CD4-positive, alpha-beta memory T cell (primary cell): ENCODE measurements at regions not wholly inside any gene's neighbourhood (a gene's known extent, or its start where the extent isn't known, plus 50 kb on each side); places are given as distances from the start of the nearest gene placed in this dataset.

Experiments used
- CTCF ChIA-PET: fragments of 350-600 bp; sonication (Branson Sonifier 250); formaldehyde crosslinking; loops from one replicate; lab custom pipeline; 2021; ENCODE audit warnings: inconsistent platforms; ENCODE audit not compliant: partially characterized antibody; lab: Charles Lee
- POLR2A ChIA-PET: fragments of 350-600 bp; sonication (Branson Sonifier 250); formaldehyde crosslinking; loops from one replicate; lab custom pipeline; 2021; ENCODE audit not compliant: partially characterized antibody; lab: Charles Lee
- DNase-seq, 5 donors: peaks; one replicate each; pipeline versions ENCODE4 v3.0.0 to v3.0.0-alpha.2; 2020 to 2022; ENCODE audit warnings: mixed read lengths in 1 of 5
- H3K27ac ChIP-seq: one replicate; pipeline ENCODE4 v1.7.0; 2013; ENCODE audit warnings: low read depth, low read length
- H3K27me3 ChIP-seq: 2 replicates; pipeline ENCODE4 v1.7.0; 2013; ENCODE audit warnings: mild to moderate bottlenecking, low read length, moderate library complexity; ENCODE audit not compliant: insufficient read depth
- H3K36me3 ChIP-seq: 2 replicates; pipeline ENCODE4 v1.7.0; 2013; ENCODE audit warnings: mild to moderate bottlenecking, low read length, moderate library complexity; ENCODE audit not compliant: insufficient read depth
- H3K4me1 ChIP-seq: 2 replicates; pipeline ENCODE4 v1.7.0; 2013; ENCODE audit warnings: mild to moderate bottlenecking, low read length, moderate library complexity; ENCODE audit not compliant: insufficient read depth
- H3K4me3 ChIP-seq, 2 donors: one replicate each; pipeline ENCODE4 v1.7.0; 2013; ENCODE audit warnings: low read length in 2 of 2, mild to moderate bottlenecking in 1 of 2
- H3K9me3 ChIP-seq, 2 donors: one replicate each; pipeline ENCODE4 v1.7.0; 2013; ENCODE audit warnings: low read length in 2 of 2, control low read depth in 1 of 2; ENCODE audit not compliant: control insufficient read depth in 1 of 2
- H3K27ac Mint-ChIP-seq, 7 donors: one replicate each; pipeline ENCODE4 v1.8.0; 2020 to 2021; ENCODE audit warnings: mixed read lengths in 7 of 7, mild to moderate bottlenecking in 6 of 7, inconsistent platforms in 3 of 7, moderate library complexity in 3 of 7
- H3K27me3 Mint-ChIP-seq, 2 donors: one replicate each; pipeline ENCODE4 v1.8.0; 2020 to 2021; ENCODE audit warnings: mixed read lengths in 2 of 2
- H3K36me3 Mint-ChIP-seq, 2 donors: one replicate each; pipeline ENCODE4 v1.8.0; 2020 to 2021; ENCODE audit warnings: mixed read lengths in 2 of 2, inconsistent platforms in 1 of 2, mild to moderate bottlenecking in 1 of 2
- H3K4me1 Mint-ChIP-seq, 4 donors: one replicate each; pipeline ENCODE4 v1.8.0; 2020 to 2021; ENCODE audit warnings: mixed read lengths in 4 of 4, mild to moderate bottlenecking in 1 of 4
- H3K4me3 Mint-ChIP-seq, 8 donors: one replicate each; pipeline ENCODE4 v1.8.0; 2020 to 2021; ENCODE audit warnings: mixed read lengths in 8 of 8, mild to moderate bottlenecking in 7 of 8, moderate library complexity in 6 of 8, inconsistent platforms in 3 of 8
- H3K9me3 Mint-ChIP-seq, 8 donors: one replicate each; pipeline ENCODE4 v1.8.0; 2020 to 2021; ENCODE audit warnings: mixed read lengths in 8 of 8, mild to moderate bottlenecking in 5 of 8, inconsistent platforms in 3 of 8, moderate library complexity in 1 of 8
- intact Hi-C: fragments of 100-400 bp; cut with micrococcal nuclease; formaldehyde crosslinking; loops from one replicate; pipeline ENCODE4 v1.15.1; 2023

- Mint-ChIP-seq H3K4me3 (no peak overlapping the region), H3K27ac (no peak overlapping the region), H3K36me3 (peaks cover 0 to 4% of the 10 kb centered on the region in 2 donors), H3K9me3 (peaks cover 0 to 10% (median 4%) of the 10 kb centered on the region in 8 donors), H3K27me3 (no peaks in the 10 kb centered on the region), H3K4me1 (no peaks in the 10 kb centered on the region)
- Histone ChIP-seq H3K4me1 (no peaks in the 10 kb centered on the region), H3K36me3 (no peaks in the 10 kb centered on the region), H3K27ac (no peak overlapping the region), H3K4me3 (no peak overlapping the region), H3K9me3 (no peaks in the 10 kb centered on the region), H3K27me3 (no peaks in the 10 kb centered on the region)
- ChIA-PET POLR2A (no interaction called here), CTCF (no interaction called here)
- DNase-seq, result no peak
- intact Hi-C loops, result no loop called here
Measured at GRCh38 chr14:85412756-85413155, 117.2 kb upstream of the FLRT2 start.

DNA sequence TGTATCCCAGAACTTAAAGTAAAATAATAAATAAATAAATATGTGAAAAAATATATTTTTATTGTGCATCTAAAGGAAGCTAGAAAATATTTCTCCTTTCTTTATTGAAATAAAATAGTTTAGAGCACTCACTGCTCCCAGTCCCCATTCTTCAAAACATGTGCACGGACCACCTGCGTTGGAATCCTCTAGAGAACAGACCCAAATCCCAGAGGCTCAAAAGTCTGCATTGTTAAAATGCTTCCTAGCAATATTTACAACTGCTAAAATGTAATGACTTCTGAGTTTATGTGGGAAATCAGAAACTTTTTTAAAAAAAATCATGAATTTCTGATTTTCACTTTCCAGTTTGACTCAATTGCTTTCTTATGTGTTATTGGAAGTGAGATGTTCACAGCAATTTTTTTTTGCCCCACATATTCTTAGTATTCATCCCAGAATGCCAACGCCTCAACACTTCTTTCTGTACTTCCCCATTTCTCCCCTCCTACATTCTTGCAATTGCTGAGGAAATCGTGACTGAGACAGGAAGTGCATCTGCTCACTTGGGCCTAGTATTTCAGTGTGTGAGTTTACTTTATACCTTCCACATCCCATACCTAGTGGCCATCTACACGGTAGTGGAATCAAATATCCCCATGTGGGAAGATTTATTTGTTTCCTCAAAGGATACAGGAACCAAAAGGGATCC is 116.0 kb upstream of the FLRT2 start:
- H3K9me3 ChIP-seq, result no peaks in the 10 kb centered on the region
- Mint-ChIP-seq H3K36me3 (peaks cover 0 to 4% of the 10 kb centered on the region in 2 donors), H3K27ac (no peak overlapping the region), H3K27me3 (no peaks in the 10 kb centered on the region), H3K9me3 (peaks cover 0 to 10% (median 4%) of the 10 kb centered on the region in 8 donors), H3K4me1 (no peaks in the 10 kb centered on the region), H3K4me3 (no peak overlapping the region)
- intact Hi-C loops, result no loop called here
- no peak overlapping the region for H3K27ac ChIP-seq
- no peak overlapping the region for H3K4me3 ChIP-seq
- no peaks in the 10 kb centered on the region for H3K36me3 ChIP-seq
- no peaks in the 10 kb centered on the region for H3K4me1 ChIP-seq
- DNase-seq, result no peak
- ChIA-PET CTCF (no interaction called here), POLR2A (no interaction called here)
- no peaks in the 10 kb centered on the region for H3K27me3 ChIP-seq

- no peak overlapping the region for H3K27ac ChIP-seq
- intact Hi-C loops, result no loop called here
- Mint-ChIP-seq H3K4me1 (no peaks in the 10 kb centered on the region), H3K9me3 (peaks cover 0 to 8% (median 4%) of the 10 kb centered on the region in 8 donors), H3K4me3 (no peak overlapping the region), H3K27ac (no peak overlapping the region), H3K36me3 (peaks cover 0 to 2% of the 10 kb centered on the region in 2 donors), H3K27me3 (no peaks in the 10 kb centered on the region)
- H3K4me1 ChIP-seq, result no peaks in the 10 kb centered on the region
- no peaks in the 10 kb centered on the region for H3K36me3 ChIP-seq
- ChIA-PET CTCF (no interaction called here), POLR2A (no interaction called here)
- no peaks in the 10 kb centered on the region for H3K27me3 ChIP-seq
- DNase-seq, result no peak
- no peaks in the 10 kb centered on the region for H3K9me3 ChIP-seq
- no peak overlapping the region for H3K4me3 ChIP-seq
Measured at GRCh38 chr14:85415015-85415712, 114.8 kb upstream of the FLRT2 start.

DNA sequence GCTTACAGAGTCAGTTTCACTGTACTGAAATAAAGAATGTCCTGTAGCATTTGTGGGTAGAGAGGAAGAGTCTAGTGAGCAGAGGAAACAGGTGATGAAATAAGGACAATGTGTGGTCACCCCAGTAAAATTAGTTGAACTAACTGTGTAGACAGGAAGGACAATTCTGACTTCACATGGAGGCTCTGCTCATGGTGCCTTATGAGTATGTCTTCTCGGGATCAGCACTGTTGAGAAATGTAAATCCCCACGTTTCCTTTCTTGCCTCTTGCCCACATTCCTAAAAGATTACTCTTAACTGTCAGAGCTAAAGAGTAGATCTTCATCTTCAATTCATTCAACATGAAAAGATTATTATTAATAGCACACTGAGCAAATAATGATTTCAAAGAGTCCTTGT is 113.2 kb upstream of the FLRT2 start:
- ChIA-PET POLR2A (no interaction called here), CTCF (no interaction called here)
- no peaks in the 10 kb centered on the region for H3K4me1 ChIP-seq
- H3K9me3 ChIP-seq, result no peaks in the 10 kb centered on the region
- intact Hi-C loops, result no loop called here
- Mint-ChIP-seq H3K4me1 (no peaks in the 10 kb centered on the region), H3K27ac (no peak overlapping the region), H3K36me3 (no peaks in the 10 kb centered on the region), H3K9me3 (peaks cover 0 to 5% (median 2%) of the 10 kb centered on the region in 8 donors), H3K27me3 (no peaks in the 10 kb centered on the region), H3K4me3 (no peak overlapping the region)
- DNase-seq, result no peak
- no peaks in the 10 kb centered on the region for H3K36me3 ChIP-seq
- no peaks in the 10 kb centered on the region for H3K27me3 ChIP-seq
- no peak overlapping the region for H3K4me3 ChIP-seq
- H3K27ac ChIP-seq, result no peak overlapping the region

- H3K9me3 Mint-ChIP-seq, result peaks cover 0 to 7% (median 2%) of the 10 kb centered on the region in 8 donors
- H3K4me3 Mint-ChIP-seq, result no peak overlapping the region
- H3K36me3 ChIP-seq, result no peaks in the 10 kb centered on the region
- H3K4me3 ChIP-seq, result no peak overlapping the region
- H3K9me3 ChIP-seq, result no peaks in the 10 kb centered on the region
- intact Hi-C loops, result no loop called here
- H3K36me3 Mint-ChIP-seq, result no peaks in the 10 kb centered on the region
- H3K27ac Mint-ChIP-seq, result no peak overlapping the region
- no peaks in the 10 kb centered on the region for H3K4me1 Mint-ChIP-seq
- no peak overlapping the region for H3K27ac ChIP-seq
- DNase-seq, result no peak
- no peaks in the 10 kb centered on the region for H3K27me3 ChIP-seq
- no peaks in the 10 kb centered on the region for H3K27me3 Mint-ChIP-seq
- H3K4me1 ChIP-seq, result no peaks in the 10 kb centered on the region
- CTCF ChIA-PET, result no interaction called here
- POLR2A ChIA-PET, result no interaction called here
Measured at GRCh38 chr14:85417396-85417795, 112.5 kb upstream of the FLRT2 start.

DNA sequence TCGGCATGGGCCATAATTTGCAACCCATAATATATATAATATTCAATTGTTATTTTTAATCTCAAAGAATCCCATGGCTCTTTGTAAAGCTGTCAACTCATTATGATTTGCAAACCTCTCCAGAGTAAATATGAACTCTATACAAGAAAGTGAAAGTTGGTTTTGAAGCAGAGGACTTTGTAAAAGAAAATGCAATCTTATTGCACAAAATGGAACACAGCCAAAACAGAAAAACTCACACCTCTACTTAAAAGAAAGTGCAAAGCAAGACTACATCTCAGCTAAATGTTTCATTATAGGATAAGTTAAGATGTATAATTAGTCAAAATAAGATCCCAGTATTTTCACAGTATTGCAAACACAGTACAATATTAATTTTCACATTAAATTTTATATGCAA is 111.2 kb upstream of the FLRT2 start:
- no peaks in the 10 kb centered on the region for H3K27me3 Mint-ChIP-seq
- ChIA-PET CTCF (no interaction called here), POLR2A (no interaction called here)
- no peak for DNase-seq
- H3K4me1 ChIP-seq, result no peaks in the 10 kb centered on the region
- no peaks in the 10 kb centered on the region for H3K36me3 ChIP-seq
- no peaks in the 10 kb centered on the region for H3K4me1 Mint-ChIP-seq
- H3K4me3 ChIP-seq, result no peak overlapping the region
- H3K27me3 ChIP-seq, result no peaks in the 10 kb centered on the region
- intact Hi-C loops, result no loop called here
- no peaks in the 10 kb centered on the region for H3K36me3 Mint-ChIP-seq
- no peak overlapping the region for H3K4me3 Mint-ChIP-seq
- H3K9me3 ChIP-seq, result no peaks in the 10 kb centered on the region
- no peak overlapping the region for H3K27ac ChIP-seq
- H3K27ac Mint-ChIP-seq, result no peak overlapping the region
- peaks cover 0 to 12% (median 2%) of the 10 kb centered on the region in 8 donors for H3K9me3 Mint-ChIP-seq

GRCh38 chr14:85420278-85420677 is 109.7 kb upstream of the FLRT2 start:
- Histone ChIP-seq H3K4me1 (no peaks in the 10 kb centered on the region), H3K27ac (no peak overlapping the region), H3K4me3 (no peak overlapping the region), H3K9me3 (no peaks in the 10 kb centered on the region), H3K27me3 (no peaks in the 10 kb centered on the region), H3K36me3 (no peaks in the 10 kb centered on the region)
- POLR2A ChIA-PET, result no interaction called here
- DNase-seq, result no peak
- intact Hi-C loops, result no loop called here
- Mint-ChIP-seq H3K4me3 (no peak overlapping the region), H3K4me1 (no peaks in the 10 kb centered on the region), H3K9me3 (peaks cover 0 to 6% (median 2%) of the 10 kb centered on the region in 8 donors), H3K27me3 (no peaks in the 10 kb centered on the region), H3K36me3 (no peaks in the 10 kb centered on the region), H3K27ac (no peak overlapping the region)
- CTCF ChIA-PET, result no interaction called here
